B cell (primary cell): ENCODE measurements at regions not wholly inside any gene's neighbourhood (a gene's known extent, or its start where the extent isn't known, plus 50 kb on each side); places are given as distances from the start of the nearest gene placed in this dataset.

Source experiments
- ATAC-seq: fragments of 200-7000 bp; cut with Tn5 transposase; one replicate; pipeline ENCODE4 v1.10.0; 2021; ENCODE audit warnings: low read depth, mild to moderate bottlenecking, moderate number of reproducible peaks, moderate library complexity
- CTCF ChIA-PET: fragments of 350-600 bp; sonication (Branson Sonifier 250); formaldehyde crosslinking; loops from one replicate; lab custom pipeline; 2021; ENCODE audit warnings: antibody characterized with exemption, inconsistent platforms; lab: Charles Lee
- POLR2A ChIA-PET: fragments of 350-600 bp; sonication (Branson Sonifier 250); formaldehyde crosslinking; loops from one replicate; lab custom pipeline; 2021; ENCODE audit warnings: antibody characterized with exemption; lab: Charles Lee
- DNase-seq: peaks from one replicate; pipeline ENCODE4 v3.0.0; 2013
- H2AFZ ChIP-seq: 2 replicates; pipeline ENCODE4 v1.6.1; 2012; ENCODE audit warnings: mild to moderate bottlenecking, low read depth, low read length; ENCODE audit not compliant: insufficient read depth, poor library complexity, severe bottlenecking
- H3K27ac ChIP-seq, 2 donors: 1 replicate in 1 of 2; 2 replicates in 1 of 2; pipeline ENCODE4 v1.5.1; 2012 to 2013; ENCODE audit warnings: low read length in 2 of 2, mild to moderate bottlenecking in 2 of 2, moderate library complexity in 1 of 2
- H3K27me3 ChIP-seq, 4 experiments: fragments of 200-600 bp in 1 of 4; sonication (generic) in 1 of 4; replicated peaks in 1 of 4; 1 replicate in 2 of 4; 2 replicates in 2 of 4; pipeline versions ENCODE4 v1.6.1 to v1.7.0; 2013 to 2016; ENCODE audit warnings: low read length in 3 of 4, mild to moderate bottlenecking in 2 of 4, mixed read lengths in 1 of 4, moderate library complexity in 1 of 4; ENCODE audit not compliant: insufficient read depth in 4 of 4, control insufficient read depth in 3 of 4; ENCODE audit errors: control extremely low read depth in 1 of 4
- H3K36me3 ChIP-seq, 2 experiments: replicated peaks in 1 of 2; 1 replicate in 1 of 2; 2 replicates in 1 of 2; pipeline versions ENCODE4 v1.6.1 to v1.7.1; 2013; ENCODE audit warnings: low read length in 1 of 2; ENCODE audit not compliant: insufficient read depth in 2 of 2, control insufficient read depth in 1 of 2; ENCODE audit errors: control extremely low read depth in 1 of 2, extremely low read depth in 1 of 2
- H3K4me1 ChIP-seq, 2 donors: fragments of 200-600 bp in 1 of 2; sonication (generic) in 1 of 2; 1 replicate in 1 of 2; 2 replicates in 1 of 2; pipeline versions ENCODE4 v1.5.1 to v1.6.1; 2013 to 2017; ENCODE audit warnings: low read length in 2 of 2; ENCODE audit not compliant: control insufficient read depth in 2 of 2, insufficient read depth in 2 of 2
- H3K4me2 ChIP-seq: replicated peaks from 2 replicates; pipeline ENCODE3; 2012; ENCODE audit warnings: mild to moderate bottlenecking, low read depth, low read length; ENCODE audit not compliant: poor library complexity, severe bottlenecking
- H3K4me3 ChIP-seq, 5 experiments: fragments of 200-600 bp in 1 of 5; sonication (generic) in 1 of 5; 1 replicate in 3 of 5; 2 replicates in 2 of 5; pipeline versions ENCODE4 v1.5.1 to v1.7.0; 2011 to 2016; ENCODE audit warnings: low read length in 4 of 5, mild to moderate bottlenecking in 4 of 5, low read depth in 2 of 5, control low read depth in 1 of 5, moderate library complexity in 1 of 5; ENCODE audit not compliant: insufficient read depth in 1 of 5; ENCODE audit errors: control extremely low read depth in 1 of 5, extremely low read depth in 1 of 5
- H3K79me2 ChIP-seq: fragments of 200-600 bp; sonication (generic); one replicate; pipeline ENCODE4 v1.6.0; 2016; ENCODE audit warnings: low read length; ENCODE audit not compliant: control insufficient read depth, insufficient read depth
- H3K9ac ChIP-seq: fragments of 200-600 bp; sonication (generic); 2 replicates; pipeline ENCODE4 v1.6.1; 2017; ENCODE audit warnings: mild to moderate bottlenecking, low read length, moderate library complexity
- H3K9me3 ChIP-seq, 3 donors: one replicate each; pipeline versions ENCODE4 v1.6.1 to v1.7.1; 2013; ENCODE audit warnings: low read length in 2 of 3; ENCODE audit not compliant: control insufficient read depth in 2 of 3, insufficient read depth in 1 of 3; ENCODE audit errors: control extremely low read depth in 1 of 3
- H4K20me1 ChIP-seq: 2 replicates; pipeline ENCODE4 v1.6.0; 2012; ENCODE audit warnings: mild to moderate bottlenecking, low read length; ENCODE audit not compliant: insufficient read depth, control insufficient read depth, poor library complexity, severe bottlenecking
- H3K27ac Mint-ChIP-seq: one replicate; pipeline ENCODE4 v1.8.0; 2021; ENCODE audit warnings: mixed read lengths
- H3K27me3 Mint-ChIP-seq: one replicate; pipeline ENCODE4 v1.8.0; 2021; ENCODE audit warnings: mixed read lengths
- H3K4me1 Mint-ChIP-seq: one replicate; pipeline ENCODE4 v1.8.0; 2021; ENCODE audit warnings: mixed read lengths
- H3K4me3 Mint-ChIP-seq: one replicate; pipeline ENCODE4 v1.8.0; 2021; ENCODE audit warnings: mixed read lengths
- H3K9me3 Mint-ChIP-seq: one replicate; pipeline ENCODE4 v1.8.0; 2022; ENCODE audit warnings: mixed read lengths; ENCODE audit not compliant: insufficient read depth
- CTCF ChIP-seq: fragments of 200-600 bp; IDR thresholded peaks from one replicate; pipeline ENCODE4 v1.8.0; 2022; ENCODE audit warnings: antibody characterized with exemption, mild to moderate bottlenecking
- EZH2 ChIP-seq: IDR thresholded peaks from 2 replicates; pipeline ENCODE4 v1.6.1; 2012; ENCODE audit warnings: borderline replicate concordance, low read depth, mild to moderate bottlenecking, moderate library complexity, low read length; ENCODE audit not compliant: insufficient read depth, poor library complexity, severe bottlenecking
- WGBS: methylation state at CpG from one replicate; pipeline ENCODE4 v1.1.5; 2013; ENCODE audit warnings: missing lambda C conversion rate; ENCODE audit not compliant: insufficient coverage; 5-methylcytosine and 5-hydroxymethylcytosine counted together
- intact Hi-C: fragments of 100-400 bp; cut with micrococcal nuclease; formaldehyde crosslinking; loops from one replicate; pipeline ENCODE4 v1.10.0; 2022

GRCh38 chrY:17397659-17398058 is 482.4 kb downstream of the CDY2B start:
- TF ChIP-seq EZH2 (no peak), CTCF (no peak)
- no peaks in the 10 kb centered on the region for H3K27me3 Mint-ChIP-seq
- Histone ChIP-seq H3K4me2 (no peak overlapping the region), H3K9ac (no peak overlapping the region), H4K20me1 (no peaks in the 10 kb centered on the region), H3K27me3 (no peaks in the 10 kb centered on the region), H3K4me3 (no peak overlapping the region), H3K36me3 (no peaks in the 10 kb centered on the region), H3K4me1 (no peaks in the 10 kb centered on the region), H3K9me3 (no peaks in the 10 kb centered on the region), H3K79me2 (no peaks in the 10 kb centered on the region), H3K27ac (no peak overlapping the region), H2AFZ (no peak overlapping the region)
- ATAC-seq (no peak), DNase-seq (no peak)
- H3K4me3 Mint-ChIP-seq = no peak overlapping the region
- ChIA-PET CTCF (no interaction called here), POLR2A (no interaction called here)
- 80% methylated on average over 1 of the region's 3 CpGs for WGBS
- intact Hi-C loops = no loop called here
- no peaks in the 10 kb centered on the region for H3K4me1 Mint-ChIP-seq
- no peaks in the 10 kb centered on the region for H3K9me3 Mint-ChIP-seq
- H3K27ac Mint-ChIP-seq = no peak overlapping the region

- no peaks in the 10 kb centered on the region for H3K79me2 ChIP-seq
- Mint-ChIP-seq H3K27me3 (no peaks in the 10 kb centered on the region), H3K4me3 (no peak overlapping the region), H3K4me1 (no peaks in the 10 kb centered on the region), H3K27ac (no peak overlapping the region), H3K9me3 (no peaks in the 10 kb centered on the region)
- H3K9ac ChIP-seq = no peak overlapping the region
- no peaks in the 10 kb centered on the region for H3K36me3 ChIP-seq
- no peaks in the 10 kb centered on the region for H4K20me1 ChIP-seq
- WGBS = no CpG with 5 or more reads among the region's 2 CpGs
- H3K4me2 ChIP-seq = no peak overlapping the region
- TF ChIP-seq CTCF = no peak
- no peak for TF ChIP-seq EZH2
- H3K4me3 ChIP-seq = no peak overlapping the region
- H3K9me3 ChIP-seq = no peaks in the 10 kb centered on the region
- intact Hi-C loops = no loop called here
- ChIA-PET POLR2A (no interaction called here), CTCF (no interaction called here)
- ATAC-seq (no peak), DNase-seq (no peak)
- H3K27me3 ChIP-seq = no peaks in the 10 kb centered on the region
- no peaks in the 10 kb centered on the region for H3K4me1 ChIP-seq
- no peak overlapping the region for H2AFZ ChIP-seq
- H3K27ac ChIP-seq = no peak overlapping the region
Observed at GRCh38 chrY:17381431-17382070, 498.5 kb downstream of the CDY2B start.
